ENCODE measurements at regions not wholly inside any gene's neighbourhood (a gene's known extent, or its start where the extent isn't known, plus 50 kb on each side); places are given as distances from the start of the nearest gene placed in this dataset.

- TF ChIP-seq HDGF (IDR thresholded peaks at IDR 0.05; ENCODE audit: borderline replicate concordance) (no peak), SP1 (IDR thresholded peaks at IDR 0.05) (no peak), ZNF384 (IDR thresholded peaks at IDR 0.05) (no peak), L3MBTL2 (conservative IDR thresholded peaks at IDR 0.05) (no peak), BHLHE40 (IDR thresholded peaks at IDR 0.05; ENCODE audit: borderline replicate concordance) (no peak), FOXM1 (IDR thresholded peaks at IDR 0.05; ENCODE audit: borderline replicate concordance) (no peak), FOXK2 (IDR thresholded peaks at IDR 0.05) (no peak), TARDBP (IDR thresholded peaks at IDR 0.05) (no peak), LEF1 (IDR thresholded peaks at IDR 0.05; ENCODE audit: borderline replicate concordance) (no peak), SUZ12 (IDR thresholded peaks at IDR 0.05) (no peak), FOXA1 (IDR thresholded peaks at IDR 0.05) (no peak), NFRKB (IDR thresholded peaks at IDR 0.05) (no peak), PKNOX1 (IDR thresholded peaks at IDR 0.05) (no peak)
Observed at GRCh38 chr14:23805761-23806160, 147.8 kb upstream of the DHRS4 start.

Measured in HEK293T (cell line).